Activated CD8-positive, alpha-beta T cell treated with anti-CD3 and anti-CD28 coated beads for 36 hours (primary cell): ENCODE measurements at regions not wholly inside any gene's neighbourhood (a gene's known extent, or its start where the extent isn't known, plus 50 kb on each side); places are given as distances from the start of the nearest gene placed in this dataset.

Experiments used
- ATAC-seq: fragments of 200-7000 bp; cut with Tn5 transposase; one replicate; pipeline ENCODE4 v1.10.0; 2021; ENCODE audit warnings: mild to moderate bottlenecking, moderate library complexity
- CTCF ChIA-PET: fragments of 350-600 bp; sonication (Branson Sonifier 250); formaldehyde crosslinking; loops from one replicate; lab custom pipeline; 2021; ENCODE audit warnings: antibody characterized with exemption; lab: Charles Lee
- POLR2A ChIA-PET: fragments of 350-600 bp; sonication (Branson Sonifier 250); formaldehyde crosslinking; loops from one replicate; lab custom pipeline; 2021; ENCODE audit warnings: antibody characterized with exemption; lab: Charles Lee
- DNase-seq: peaks from one replicate; pipeline ENCODE4 v3.0.0-alpha.2; 2020
- H3K27ac Mint-ChIP-seq: one replicate; pipeline ENCODE4 v1.8.0; 2021; ENCODE audit warnings: mild to moderate bottlenecking, mixed read lengths
- H3K27me3 Mint-ChIP-seq: one replicate; pipeline ENCODE4 v1.8.0; 2021; ENCODE audit warnings: mixed read lengths
- H3K36me3 Mint-ChIP-seq: one replicate; pipeline ENCODE4 v1.8.0; 2021; ENCODE audit warnings: low read depth, mixed read lengths
- H3K4me1 Mint-ChIP-seq: one replicate; pipeline ENCODE4 v1.8.0; 2021; ENCODE audit warnings: low read depth, mixed read lengths
- H3K4me3 Mint-ChIP-seq: one replicate; pipeline ENCODE4 v1.8.0; 2021; ENCODE audit warnings: mild to moderate bottlenecking, moderate library complexity, mixed read lengths
- H3K9me3 Mint-ChIP-seq: one replicate; pipeline ENCODE4 v1.8.0; 2021; ENCODE audit warnings: mixed read lengths
- CTCF ChIP-seq: fragments of 200-600 bp; IDR thresholded peaks from one replicate; pipeline ENCODE4 v1.8.0; 2022; ENCODE audit warnings: antibody characterized with exemption, mild to moderate bottlenecking
- intact Hi-C: fragments of 100-400 bp; cut with micrococcal nuclease; formaldehyde crosslinking; loops from one replicate; pipeline ENCODE4 v1.10.0; 2022

GRCh38 chr17:13409455-13409854 lies 192.3 kb downstream of the HS3ST3A1 start:
- ChIA-PET CTCF (no interaction called here), POLR2A (no interaction called here)
- H3K27me3 Mint-ChIP-seq, result peaks cover 8% of the 10 kb centered on the region
- H3K4me1 Mint-ChIP-seq, result no peaks in the 10 kb centered on the region
- H3K27ac Mint-ChIP-seq, result no peak overlapping the region
- no peak for TF ChIP-seq CTCF
- DNase-seq (no peak), ATAC-seq (no peak)
- H3K4me3 Mint-ChIP-seq, result no peak overlapping the region
- no peaks in the 10 kb centered on the region for H3K9me3 Mint-ChIP-seq
- intact Hi-C loops, result no loop called here
- H3K36me3 Mint-ChIP-seq, result no peaks in the 10 kb centered on the region

GRCh38 chr17:13407381-13407780 lies 194.3 kb downstream of the HS3ST3A1 start:
- Mint-ChIP-seq H3K4me1 (no peaks in the 10 kb centered on the region), H3K27me3 (peaks cover 10% of the 10 kb centered on the region)
- CTCF ChIA-PET, result no interaction called here

GRCh38 chr17:13405807-13406206 lies 195.9 kb downstream of the HS3ST3A1 start:
- no peak overlapping the region for H3K27ac Mint-ChIP-seq
- DNase-seq (no peak), ATAC-seq (no peak)
- H3K4me1 Mint-ChIP-seq, result no peaks in the 10 kb centered on the region
- no peaks in the 10 kb centered on the region for H3K36me3 Mint-ChIP-seq
- H3K9me3 Mint-ChIP-seq, result no peaks in the 10 kb centered on the region
- peaks cover 14% of the 10 kb centered on the region for H3K27me3 Mint-ChIP-seq
- ChIA-PET CTCF (no interaction called here), POLR2A (no interaction called here)
- intact Hi-C loops, result no loop called here
- H3K4me3 Mint-ChIP-seq, result no peak overlapping the region
- no peak for TF ChIP-seq CTCF

More at GRCh38 chr17:13407381-13407780, 194.3 kb downstream of the HS3ST3A1 start:
- no peak for DNase-seq
- Mint-ChIP-seq H3K27ac (no peak overlapping the region), H3K4me3 (no peak overlapping the region), H3K36me3 (no peaks in the 10 kb centered on the region), H3K9me3 (no peaks in the 10 kb centered on the region)
- ATAC-seq, result no peak
- TF ChIP-seq CTCF, result no peak
- POLR2A ChIA-PET, result no interaction called here
- intact Hi-C loops, result no loop called here

GRCh38 chr17:13405080-13405479 lies 196.6 kb downstream of the HS3ST3A1 start:
- ATAC-seq, result no peak
- Mint-ChIP-seq H3K27ac (no peak overlapping the region), H3K4me3 (no peak overlapping the region), H3K4me1 (no peaks in the 10 kb centered on the region), H3K36me3 (no peaks in the 10 kb centered on the region), H3K27me3 (peaks cover 14% of the 10 kb centered on the region), H3K9me3 (no peaks in the 10 kb centered on the region)
- ChIA-PET POLR2A (no interaction called here), CTCF (no interaction called here)
- intact Hi-C loops, result no loop called here
- no peak for DNase-seq
- no peak for TF ChIP-seq CTCF

- Mint-ChIP-seq H3K4me1 (no peaks in the 10 kb centered on the region), H3K27ac (no peak overlapping the region), H3K9me3 (no peaks in the 10 kb centered on the region), H3K27me3 (peaks cover 16% of the 10 kb centered on the region), H3K36me3 (no peaks in the 10 kb centered on the region), H3K4me3 (no peak overlapping the region)
- ChIA-PET CTCF (no interaction called here), POLR2A (no interaction called here)
- DNase-seq, result no peak
- no peak for ATAC-seq
- TF ChIP-seq CTCF, result no peak
- intact Hi-C loops, result no loop called here
Observed at GRCh38 chr17:13403982-13404946, 197.5 kb downstream of the HS3ST3A1 start.
